ENCODE measurements at regions not wholly inside any gene's neighbourhood (a gene's known extent, or its start where the extent isn't known, plus 50 kb on each side); places are given as distances from the start of the nearest gene placed in this dataset.

- no peak overlapping the region for H3K4me2 ChIP-seq
- no peak overlapping the region for H2AFZ ChIP-seq (ENCODE audit: low read depth)
- no peak overlapping the region for H3K9ac ChIP-seq
- H3K4me3 ChIP-seq (IDR thresholded peaks at IDR 0.05; ENCODE audit: insufficient read depth, low read depth, low read length), result no peak overlapping the region
- H3K4me1 ChIP-seq (ENCODE audit: low read depth, poor library complexity, severe bottlenecking), result no peaks in the 10 kb centered on the region
- TF ChIP-seq CTCF (conservative IDR thresholded peaks at IDR 0.05; ENCODE audit: low read depth, low read length), result no peak
- H3K79me2 ChIP-seq (ENCODE audit: insufficient read depth, low read depth), result no peaks in the 10 kb centered on the region
- no peaks in the 10 kb centered on the region for H4K20me1 ChIP-seq (ENCODE audit: insufficient read depth)
- H3K27ac ChIP-seq, result no peak overlapping the region
- H3K27me3 ChIP-seq (ENCODE audit: insufficient read depth, low read depth), result no peaks in the 10 kb centered on the region
- H3K36me3 ChIP-seq (ENCODE audit: insufficient read depth), result no peaks in the 10 kb centered on the region
Observed at GRCh38 chr6:168948990-168949531, 304.6 kb downstream of the THBS2 start.

- H3K27me3 ChIP-seq (ENCODE audit: insufficient read depth, low read depth), result no peaks in the 10 kb centered on the region
- H4K20me1 ChIP-seq (ENCODE audit: insufficient read depth), result no peaks in the 10 kb centered on the region
Observed at GRCh38 chr6:168948002-168948401, 305.6 kb downstream of the THBS2 start.

GRCh38 chr6:168943231-168943905, 310.3 kb downstream of the THBS2 start:
- Histone ChIP-seq H3K36me3 (ENCODE audit: insufficient read depth) (no peaks in the 10 kb centered on the region), H3K79me2 (ENCODE audit: insufficient read depth, low read depth) (no peaks in the 10 kb centered on the region), H3K4me2 (no peak overlapping the region), H3K27ac (no peak overlapping the region), H3K4me1 (ENCODE audit: low read depth, poor library complexity, severe bottlenecking) (no peaks in the 10 kb centered on the region), H4K20me1 (ENCODE audit: insufficient read depth) (no peaks in the 10 kb centered on the region), H2AFZ (ENCODE audit: low read depth) (no peak overlapping the region), H3K27me3 (ENCODE audit: insufficient read depth, low read depth) (no peaks in the 10 kb centered on the region), H3K9ac (no peak overlapping the region), H3K4me3 (IDR thresholded peaks at IDR 0.05; ENCODE audit: insufficient read depth, low read depth, low read length) (no peak overlapping the region)
- no peak for TF ChIP-seq CTCF (conservative IDR thresholded peaks at IDR 0.05; ENCODE audit: low read depth, low read length)

More at GRCh38 chr6:168948002-168948401, 305.6 kb downstream of the THBS2 start:
- no peak overlapping the region for H2AFZ ChIP-seq (ENCODE audit: low read depth)
- H3K4me3 ChIP-seq (IDR thresholded peaks at IDR 0.05; ENCODE audit: insufficient read depth, low read depth, low read length), result no peak overlapping the region
- H3K79me2 ChIP-seq (ENCODE audit: insufficient read depth, low read depth), result no peaks in the 10 kb centered on the region
- TF ChIP-seq CTCF (conservative IDR thresholded peaks at IDR 0.05; ENCODE audit: low read depth, low read length), result no peak
- no peak overlapping the region for H3K9ac ChIP-seq
- H3K36me3 ChIP-seq (ENCODE audit: insufficient read depth), result no peaks in the 10 kb centered on the region
- H3K27ac ChIP-seq, result no peak overlapping the region
- H3K4me1 ChIP-seq (ENCODE audit: low read depth, poor library complexity, severe bottlenecking), result no peaks in the 10 kb centered on the region
- H3K4me2 ChIP-seq, result no peak overlapping the region

GRCh38 chr6:168942646-168943045, 311.0 kb downstream of the THBS2 start:
- H3K36me3 ChIP-seq (ENCODE audit: insufficient read depth), result no peaks in the 10 kb centered on the region
- no peak overlapping the region for H2AFZ ChIP-seq (ENCODE audit: low read depth)
- TF ChIP-seq CTCF (conservative IDR thresholded peaks at IDR 0.05; ENCODE audit: low read depth, low read length), result no peak
- no peak overlapping the region for H3K9ac ChIP-seq
- no peak overlapping the region for H3K4me2 ChIP-seq
- H3K27ac ChIP-seq, result no peak overlapping the region
- H3K27me3 ChIP-seq (ENCODE audit: insufficient read depth, low read depth), result no peaks in the 10 kb centered on the region
- H3K4me3 ChIP-seq (IDR thresholded peaks at IDR 0.05; ENCODE audit: insufficient read depth, low read depth, low read length), result no peak overlapping the region
- H3K79me2 ChIP-seq (ENCODE audit: insufficient read depth, low read depth), result no peaks in the 10 kb centered on the region
- H4K20me1 ChIP-seq (ENCODE audit: insufficient read depth), result no peaks in the 10 kb centered on the region
- H3K4me1 ChIP-seq (ENCODE audit: low read depth, poor library complexity, severe bottlenecking), result no peaks in the 10 kb centered on the region
